ENCODE measurements at regions not wholly inside any gene's neighbourhood (a gene's known extent, or its start where the extent isn't known, plus 50 kb on each side); places are given as distances from the start of the nearest gene placed in this dataset.

DNA sequence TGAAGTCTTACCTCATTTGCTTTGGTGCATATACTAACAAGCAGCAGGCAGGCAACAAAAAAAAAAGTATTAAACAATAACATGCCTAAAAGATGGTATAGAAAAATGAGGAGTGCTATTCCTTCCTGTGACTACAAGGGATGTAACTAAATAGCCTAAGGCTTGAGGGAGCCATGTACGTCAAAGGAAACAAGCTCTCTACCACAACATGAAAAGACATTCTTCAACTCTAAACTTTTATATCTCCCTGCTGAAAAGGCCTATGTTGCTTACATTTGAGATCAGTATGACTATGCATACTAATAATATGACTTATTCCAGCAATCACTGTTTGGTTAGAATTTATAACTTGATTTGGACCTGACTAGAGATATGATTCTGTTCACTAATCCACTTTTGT is 347.9 kb downstream of the ADCYAP1 start:
- H3K36me3 ChIP-seq = no peaks in the 10 kb centered on the region
- no peaks in the 10 kb centered on the region for H3K9me3 ChIP-seq
- no peaks in the 10 kb centered on the region for H3K4me1 ChIP-seq (ENCODE audit: control insufficient read depth in 1 of 2, insufficient read depth in 1 of 2, low read depth in 1 of 2, low read length in 1 of 2)
- no peak overlapping the region for H3K4me3 ChIP-seq (ENCODE audit: low read depth in 1 of 2, low read length in 1 of 2)
- H3K27me3 ChIP-seq = no peaks in the 10 kb centered on the region
- no peak overlapping the region for H3K27ac ChIP-seq
- TF ChIP-seq, protein P1, sequence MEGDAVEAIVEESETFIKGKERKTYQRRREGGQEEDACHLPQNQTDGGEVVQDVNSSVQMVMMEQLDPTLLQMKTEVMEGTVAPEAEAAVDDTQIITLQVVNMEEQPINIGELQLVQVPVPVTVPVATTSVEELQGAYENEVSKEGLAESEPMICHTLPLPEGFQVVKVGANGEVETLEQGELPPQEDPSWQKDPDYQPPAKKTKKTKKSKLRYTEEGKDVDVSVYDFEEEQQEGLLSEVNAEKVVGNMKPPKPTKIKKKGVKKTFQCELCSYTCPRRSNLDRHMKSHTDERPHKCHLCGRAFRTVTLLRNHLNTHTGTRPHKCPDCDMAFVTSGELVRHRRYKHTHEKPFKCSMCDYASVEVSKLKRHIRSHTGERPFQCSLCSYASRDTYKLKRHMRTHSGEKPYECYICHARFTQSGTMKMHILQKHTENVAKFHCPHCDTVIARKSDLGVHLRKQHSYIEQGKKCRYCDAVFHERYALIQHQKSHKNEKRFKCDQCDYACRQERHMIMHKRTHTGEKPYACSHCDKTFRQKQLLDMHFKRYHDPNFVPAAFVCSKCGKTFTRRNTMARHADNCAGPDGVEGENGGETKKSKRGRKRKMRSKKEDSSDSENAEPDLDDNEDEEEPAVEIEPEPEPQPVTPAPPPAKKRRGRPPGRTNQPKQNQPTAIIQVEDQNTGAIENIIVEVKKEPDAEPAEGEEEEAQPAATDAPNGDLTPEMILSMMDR (IDR thresholded peaks at IDR 0.05) = no peak

DNA sequence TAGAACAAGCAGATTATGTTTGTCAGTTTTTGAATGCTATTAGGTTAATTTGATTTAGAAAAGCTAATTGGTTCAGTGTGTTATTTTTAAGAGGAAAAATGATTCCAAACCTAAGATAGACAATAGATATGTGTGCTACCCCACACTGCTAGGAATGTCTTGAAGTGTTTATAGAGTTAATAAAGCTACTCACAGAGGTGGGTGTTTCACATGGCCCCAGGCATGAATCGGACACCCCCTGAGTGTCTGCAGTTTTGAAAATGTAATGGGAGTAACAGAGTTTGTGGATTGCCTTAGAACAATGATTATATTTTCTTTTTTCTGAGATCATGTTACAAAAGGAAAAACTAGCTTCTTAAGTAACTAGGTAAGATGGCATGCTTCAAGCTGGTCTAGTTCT is 348.3 kb downstream of the ADCYAP1 start:
- no peaks in the 10 kb centered on the region for H3K27me3 ChIP-seq
- no peak overlapping the region for H3K27ac ChIP-seq
- no peaks in the 10 kb centered on the region for H3K9me3 ChIP-seq
- no peaks in the 10 kb centered on the region for H3K36me3 ChIP-seq
- no peaks in the 10 kb centered on the region for H3K4me1 ChIP-seq (ENCODE audit: control insufficient read depth in 1 of 2, insufficient read depth in 1 of 2, low read depth in 1 of 2, low read length in 1 of 2)
- TF ChIP-seq, protein P1 (IDR thresholded peaks at IDR 0.05) = no peak
- H3K4me3 ChIP-seq (ENCODE audit: low read depth in 1 of 2, low read length in 1 of 2) = no peak overlapping the region

DNA sequence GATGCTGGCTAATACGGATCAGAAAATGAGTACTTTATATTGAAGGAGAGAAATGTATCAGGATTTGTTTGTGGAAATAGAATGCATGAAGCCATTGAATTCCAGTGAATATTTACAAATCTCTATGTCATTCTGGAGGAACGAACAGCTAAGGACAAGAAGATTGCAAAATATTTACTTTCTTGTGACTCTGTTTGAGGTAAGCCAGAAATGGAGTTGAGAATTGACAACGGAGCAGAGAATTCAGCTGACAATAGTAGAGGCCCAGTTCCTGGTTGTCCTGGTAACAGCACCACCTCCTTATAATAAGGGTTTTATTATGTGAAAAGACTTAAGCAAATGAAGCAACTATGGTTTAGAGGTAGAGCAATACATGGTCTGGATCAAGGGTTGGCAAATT is 349.2 kb downstream of the ADCYAP1 start:
- TF ChIP-seq, protein P1 (IDR thresholded peaks at IDR 0.05) = no peak
- Histone ChIP-seq H3K36me3 (no peaks in the 10 kb centered on the region), H3K27ac (no peak overlapping the region), H3K4me1 (ENCODE audit: control insufficient read depth in 1 of 2, insufficient read depth in 1 of 2, low read depth in 1 of 2, low read length in 1 of 2) (no peaks in the 10 kb centered on the region), H3K9me3 (no peaks in the 10 kb centered on the region), H3K4me3 (ENCODE audit: low read depth in 1 of 2, low read length in 1 of 2) (no peak overlapping the region), H3K27me3 (no peaks in the 10 kb centered on the region)

DNA sequence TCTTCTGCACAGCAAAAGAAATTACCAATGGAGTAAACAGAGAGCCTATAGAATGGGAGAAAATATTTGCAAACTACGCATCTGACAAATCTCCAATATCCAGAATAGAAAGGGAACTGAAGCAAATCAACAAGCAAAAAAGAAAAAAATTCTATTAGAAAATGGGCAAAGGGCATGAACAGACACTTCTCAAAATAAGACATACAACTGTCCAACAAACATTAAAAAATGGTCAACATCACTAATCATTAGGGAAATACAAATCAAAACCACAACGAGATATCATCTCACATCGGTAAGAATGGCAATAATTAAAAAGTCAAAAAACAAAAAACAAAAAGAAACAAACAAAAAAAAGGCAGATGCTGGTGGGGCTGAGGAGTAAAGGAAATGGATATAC is 356.4 kb downstream of the ADCYAP1 start:
- TF ChIP-seq, protein P1 (IDR thresholded peaks at IDR 0.05) = no peak

DNA sequence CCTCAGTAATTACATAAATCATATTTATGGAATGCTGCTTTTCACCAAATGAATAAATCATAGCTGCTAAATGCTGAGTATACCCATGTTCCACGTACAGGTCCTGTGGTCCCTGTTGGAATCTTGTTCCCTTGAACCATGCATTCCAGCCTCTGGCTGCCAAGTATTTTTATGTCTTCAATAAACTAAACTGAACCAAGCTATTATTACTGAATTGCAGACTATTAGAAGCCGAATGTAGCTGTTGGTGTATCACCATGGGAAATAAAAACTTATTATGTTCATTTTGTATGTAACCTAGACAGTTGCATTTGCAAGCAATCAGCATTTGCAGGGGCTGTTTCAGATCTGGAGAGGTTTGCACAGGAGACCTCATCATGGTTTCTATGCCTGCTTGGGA is 362.4 kb downstream of the ADCYAP1 start:
- TF ChIP-seq, protein P1 (IDR thresholded peaks at IDR 0.05) = no peak

More for the DNA sequence above, 356.4 kb downstream of the ADCYAP1 start:
- H3K27ac ChIP-seq = no peak overlapping the region
- no peaks in the 10 kb centered on the region for H3K9me3 ChIP-seq
- H3K4me1 ChIP-seq (ENCODE audit: control insufficient read depth in 1 of 2, insufficient read depth in 1 of 2, low read depth in 1 of 2, low read length in 1 of 2) = no peaks in the 10 kb centered on the region
- H3K27me3 ChIP-seq = no peaks in the 10 kb centered on the region
- H3K4me3 ChIP-seq (ENCODE audit: low read depth in 1 of 2, low read length in 1 of 2) = no peak overlapping the region
- no peaks in the 10 kb centered on the region for H3K36me3 ChIP-seq

DNA sequence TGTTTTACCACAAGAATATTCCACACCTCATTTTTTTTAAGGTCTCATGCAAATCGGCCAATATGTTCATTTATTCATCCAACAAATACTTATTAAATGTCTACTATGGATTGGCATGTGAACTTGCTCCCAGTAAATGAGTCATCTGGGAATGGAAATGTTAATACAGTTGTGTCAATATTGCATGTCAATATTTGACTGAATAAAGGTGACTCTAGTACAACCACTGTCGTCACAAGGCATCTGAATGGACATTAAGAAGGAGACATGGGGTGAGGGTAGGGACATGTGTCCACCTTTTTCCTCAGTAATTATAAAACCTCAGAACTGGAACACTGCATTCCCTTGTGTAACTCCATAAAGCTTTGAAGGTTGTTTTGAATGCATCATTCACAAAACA is 365.4 kb downstream of the ADCYAP1 start:
- TF ChIP-seq, protein P1 (IDR thresholded peaks at IDR 0.05) = no peak
- H3K27me3 ChIP-seq = no peaks in the 10 kb centered on the region
- no peaks in the 10 kb centered on the region for H3K36me3 ChIP-seq
- H3K9me3 ChIP-seq = no peaks in the 10 kb centered on the region
- no peaks in the 10 kb centered on the region for H3K4me1 ChIP-seq (ENCODE audit: control insufficient read depth in 1 of 2, insufficient read depth in 1 of 2, low read depth in 1 of 2, low read length in 1 of 2)
- no peak overlapping the region for H3K4me3 ChIP-seq (ENCODE audit: low read depth in 1 of 2, low read length in 1 of 2)
- H3K27ac ChIP-seq = no peak overlapping the region

More for the DNA sequence above, 362.4 kb downstream of the ADCYAP1 start:
- Histone ChIP-seq H3K4me1 (ENCODE audit: control insufficient read depth in 1 of 2, insufficient read depth in 1 of 2, low read depth in 1 of 2, low read length in 1 of 2) (no peaks in the 10 kb centered on the region), H3K9me3 (no peaks in the 10 kb centered on the region), H3K27me3 (no peaks in the 10 kb centered on the region), H3K4me3 (ENCODE audit: low read depth in 1 of 2, low read length in 1 of 2) (no peak overlapping the region), H3K27ac (no peak overlapping the region), H3K36me3 (no peaks in the 10 kb centered on the region)
